ENCODE measurements at regions not wholly inside any gene's neighbourhood (a gene's known extent, or its start where the extent isn't known, plus 50 kb on each side); places are given as distances from the start of the nearest gene placed in this dataset.

GRCh38 chr3:147046916-147047315 lies 359.4 kb downstream of the ZIC4 start:
- H3K4me1 ChIP-seq (ENCODE audit: control insufficient read depth, low read length), result no peaks in the 10 kb centered on the region
- no peak overlapping the region for H3K27ac ChIP-seq (ENCODE audit: low read depth, low read length)
- no peak overlapping the region for H3K4me3 ChIP-seq (ENCODE audit: low read length)
- H3K27me3 ChIP-seq (ENCODE audit: control insufficient read depth, low read length), result no peaks in the 10 kb centered on the region
- no peaks in the 10 kb centered on the region for H3K36me3 ChIP-seq (ENCODE audit: control insufficient read depth, low read length)
- TF ChIP-seq, protein P1, sequence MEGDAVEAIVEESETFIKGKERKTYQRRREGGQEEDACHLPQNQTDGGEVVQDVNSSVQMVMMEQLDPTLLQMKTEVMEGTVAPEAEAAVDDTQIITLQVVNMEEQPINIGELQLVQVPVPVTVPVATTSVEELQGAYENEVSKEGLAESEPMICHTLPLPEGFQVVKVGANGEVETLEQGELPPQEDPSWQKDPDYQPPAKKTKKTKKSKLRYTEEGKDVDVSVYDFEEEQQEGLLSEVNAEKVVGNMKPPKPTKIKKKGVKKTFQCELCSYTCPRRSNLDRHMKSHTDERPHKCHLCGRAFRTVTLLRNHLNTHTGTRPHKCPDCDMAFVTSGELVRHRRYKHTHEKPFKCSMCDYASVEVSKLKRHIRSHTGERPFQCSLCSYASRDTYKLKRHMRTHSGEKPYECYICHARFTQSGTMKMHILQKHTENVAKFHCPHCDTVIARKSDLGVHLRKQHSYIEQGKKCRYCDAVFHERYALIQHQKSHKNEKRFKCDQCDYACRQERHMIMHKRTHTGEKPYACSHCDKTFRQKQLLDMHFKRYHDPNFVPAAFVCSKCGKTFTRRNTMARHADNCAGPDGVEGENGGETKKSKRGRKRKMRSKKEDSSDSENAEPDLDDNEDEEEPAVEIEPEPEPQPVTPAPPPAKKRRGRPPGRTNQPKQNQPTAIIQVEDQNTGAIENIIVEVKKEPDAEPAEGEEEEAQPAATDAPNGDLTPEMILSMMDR (IDR thresholded peaks at IDR 0.05; ENCODE audit: low read depth, low read length, poor library complexity, severe bottlenecking), result no peak
- no peak for TF ChIP-seq EZH2phosphoT487 (IDR thresholded peaks at IDR 0.05; ENCODE audit: borderline replicate concordance, low read length)
- no peaks in the 10 kb centered on the region for H4K20me1 ChIP-seq (ENCODE audit: control insufficient read depth, insufficient read depth, low read depth, low read length)
- H3K9me2 ChIP-seq (replicated peaks; ENCODE audit: control insufficient read depth, low read length), result no peaks in the 10 kb centered on the region
- no peaks in the 10 kb centered on the region for H3K79me2 ChIP-seq (ENCODE audit: control insufficient read depth, low read length)
- no peaks in the 10 kb centered on the region for H3K9me3 ChIP-seq (ENCODE audit: control insufficient read depth, insufficient read depth, low read length)
- no peaks in the 10 kb centered on the region for H3F3A ChIP-seq (ENCODE audit: control insufficient read depth, insufficient read depth)
- no peak overlapping the region for H3K4me2 ChIP-seq (ENCODE audit: low read length)

DNA sequence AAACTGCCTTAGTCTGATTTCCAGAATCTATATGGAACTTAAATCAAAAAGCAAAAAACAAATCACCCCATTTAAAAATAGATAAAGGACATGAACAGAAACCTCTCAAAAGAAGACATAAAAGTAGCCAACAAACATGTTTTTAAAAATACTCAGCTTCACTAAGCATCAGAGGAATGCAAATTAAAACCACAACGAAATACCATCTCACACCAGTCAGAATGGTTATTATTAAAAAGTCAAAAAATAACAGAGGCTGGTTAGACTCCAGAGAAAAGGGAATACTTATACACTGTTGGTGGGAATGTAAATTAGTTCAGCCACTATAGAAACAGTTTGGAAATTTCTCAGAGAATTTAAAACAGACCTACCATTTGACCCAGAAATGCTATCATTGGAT lies 367.9 kb downstream of the ZIC4 start:
- H3K9me3 ChIP-seq (ENCODE audit: control insufficient read depth, insufficient read depth, low read length), result no peaks in the 10 kb centered on the region
- no peaks in the 10 kb centered on the region for H3K27me3 ChIP-seq (ENCODE audit: control insufficient read depth, low read length)
- no peaks in the 10 kb centered on the region for H3F3A ChIP-seq (ENCODE audit: control insufficient read depth, insufficient read depth)
- H3K79me2 ChIP-seq (ENCODE audit: control insufficient read depth, low read length), result no peaks in the 10 kb centered on the region
- H3K4me3 ChIP-seq (ENCODE audit: low read length), result no peak overlapping the region
- no peaks in the 10 kb centered on the region for H4K20me1 ChIP-seq (ENCODE audit: control insufficient read depth, insufficient read depth, low read depth, low read length)
- no peaks in the 10 kb centered on the region for H3K36me3 ChIP-seq (ENCODE audit: control insufficient read depth, low read length)
- TF ChIP-seq, protein P1 (IDR thresholded peaks at IDR 0.05; ENCODE audit: low read depth, low read length, poor library complexity, severe bottlenecking), result no peak
- no peak for TF ChIP-seq EZH2phosphoT487 (IDR thresholded peaks at IDR 0.05; ENCODE audit: borderline replicate concordance, low read length)
- H3K4me1 ChIP-seq (ENCODE audit: control insufficient read depth, low read length), result no peaks in the 10 kb centered on the region
- H3K27ac ChIP-seq (ENCODE audit: low read depth, low read length), result no peak overlapping the region
- no peaks in the 10 kb centered on the region for H3K9me2 ChIP-seq (replicated peaks; ENCODE audit: control insufficient read depth, low read length)
- H3K4me2 ChIP-seq (ENCODE audit: low read length), result no peak overlapping the region

DNA sequence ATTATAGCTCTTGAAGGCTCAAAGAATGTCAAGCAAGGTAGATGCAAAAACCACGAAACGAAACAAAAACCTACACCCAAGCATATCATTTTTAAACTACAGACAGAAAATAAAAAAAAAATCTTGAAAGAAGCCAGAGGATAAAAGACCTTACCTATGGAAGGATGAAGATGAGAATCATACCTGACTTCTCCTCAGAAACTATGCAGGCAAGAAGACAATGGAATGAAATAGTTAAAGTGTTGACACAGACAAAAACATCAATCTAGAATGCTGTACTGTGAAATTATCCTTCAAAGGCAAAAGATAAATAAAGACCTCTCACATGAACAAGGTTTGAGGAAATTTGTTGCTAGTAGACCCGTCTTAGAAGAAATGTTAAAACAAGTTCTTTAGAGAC lies 372.0 kb downstream of the ZIC4 start:
- H3K27me3 ChIP-seq (ENCODE audit: control insufficient read depth, low read length), result no peaks in the 10 kb centered on the region
- H3F3A ChIP-seq (ENCODE audit: control insufficient read depth, insufficient read depth), result no peaks in the 10 kb centered on the region
- no peaks in the 10 kb centered on the region for H3K36me3 ChIP-seq (ENCODE audit: control insufficient read depth, low read length)
- H3K9me2 ChIP-seq (replicated peaks; ENCODE audit: control insufficient read depth, low read length), result no peaks in the 10 kb centered on the region
- no peak overlapping the region for H3K4me3 ChIP-seq (ENCODE audit: low read length)
- H3K9me3 ChIP-seq (ENCODE audit: control insufficient read depth, insufficient read depth, low read length), result no peaks in the 10 kb centered on the region
- H3K4me1 ChIP-seq (ENCODE audit: control insufficient read depth, low read length), result no peaks in the 10 kb centered on the region
- H3K4me2 ChIP-seq (ENCODE audit: low read length), result no peak overlapping the region
- no peak overlapping the region for H3K27ac ChIP-seq (ENCODE audit: low read depth, low read length)
- TF ChIP-seq EZH2phosphoT487 (IDR thresholded peaks at IDR 0.05; ENCODE audit: borderline replicate concordance, low read length), result no peak
- TF ChIP-seq, protein P1 (IDR thresholded peaks at IDR 0.05; ENCODE audit: low read depth, low read length, poor library complexity, severe bottlenecking), result no peak
- no peaks in the 10 kb centered on the region for H3K79me2 ChIP-seq (ENCODE audit: control insufficient read depth, low read length)
- no peaks in the 10 kb centered on the region for H4K20me1 ChIP-seq (ENCODE audit: control insufficient read depth, insufficient read depth, low read depth, low read length)

- TF ChIP-seq, protein P1 (IDR thresholded peaks at IDR 0.05; ENCODE audit: low read depth, low read length, poor library complexity, severe bottlenecking), result no peak
- no peak for TF ChIP-seq EZH2phosphoT487 (IDR thresholded peaks at IDR 0.05; ENCODE audit: borderline replicate concordance, low read length)
- H3K9me2 ChIP-seq (replicated peaks; ENCODE audit: control insufficient read depth, low read length), result no peaks in the 10 kb centered on the region
- no peaks in the 10 kb centered on the region for H3F3A ChIP-seq (ENCODE audit: control insufficient read depth, insufficient read depth)
- no peaks in the 10 kb centered on the region for H3K9me3 ChIP-seq (ENCODE audit: control insufficient read depth, insufficient read depth, low read length)
- no peak overlapping the region for H3K27ac ChIP-seq (ENCODE audit: low read depth, low read length)
- no peak overlapping the region for H3K4me2 ChIP-seq (ENCODE audit: low read length)
- H3K36me3 ChIP-seq (ENCODE audit: control insufficient read depth, low read length), result no peaks in the 10 kb centered on the region
- no peaks in the 10 kb centered on the region for H3K79me2 ChIP-seq (ENCODE audit: control insufficient read depth, low read length)
- H4K20me1 ChIP-seq (ENCODE audit: control insufficient read depth, insufficient read depth, low read depth, low read length), result no peaks in the 10 kb centered on the region
- no peaks in the 10 kb centered on the region for H3K4me1 ChIP-seq (ENCODE audit: control insufficient read depth, low read length)
- H3K27me3 ChIP-seq (ENCODE audit: control insufficient read depth, low read length), result no peaks in the 10 kb centered on the region
- H3K4me3 ChIP-seq (ENCODE audit: low read length), result no peak overlapping the region
These were observed 376.1 kb downstream of the ZIC4 start for GRCh38 chr3:147030274-147030673.

Data from DOHH2 (cell line).